ENCODE measurements at regions not wholly inside any gene's neighbourhood (a gene's known extent, or its start where the extent isn't known, plus 50 kb on each side); places are given as distances from the start of the nearest gene placed in this dataset.

DNA sequence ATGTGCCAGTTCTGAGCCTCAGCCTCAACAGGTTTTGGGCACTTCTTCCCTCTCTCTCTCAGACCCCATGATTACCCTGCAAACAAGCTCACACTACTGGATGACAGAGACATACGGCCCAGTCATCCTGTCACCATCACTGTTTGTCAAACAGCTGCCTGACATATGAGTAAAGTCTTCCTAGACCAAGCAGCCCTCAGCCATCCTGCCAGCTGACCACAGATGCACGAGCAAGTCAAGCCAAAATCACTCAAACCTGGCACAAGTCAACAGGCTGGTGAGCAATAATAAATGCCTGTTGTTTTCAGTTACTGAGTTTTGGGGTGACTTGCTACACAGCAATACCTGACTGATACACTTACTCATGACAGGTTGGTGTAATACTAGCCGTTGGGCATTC is 75.5 kb upstream of the KLF7 start:
- Histone ChIP-seq H3K9me3 (no peaks in the 10 kb centered on the region), H3K27ac (no peak overlapping the region), H3K4me1 (no peaks in the 10 kb centered on the region), H3K36me3 (no peaks in the 10 kb centered on the region), H3K4me3 (no peak overlapping the region), H3K27me3 (no peaks in the 10 kb centered on the region)
- intact Hi-C loops (cut with DNase I; ENCODE audit: low total_unique reads) = no loop called here
- TF ChIP-seq, protein P1, sequence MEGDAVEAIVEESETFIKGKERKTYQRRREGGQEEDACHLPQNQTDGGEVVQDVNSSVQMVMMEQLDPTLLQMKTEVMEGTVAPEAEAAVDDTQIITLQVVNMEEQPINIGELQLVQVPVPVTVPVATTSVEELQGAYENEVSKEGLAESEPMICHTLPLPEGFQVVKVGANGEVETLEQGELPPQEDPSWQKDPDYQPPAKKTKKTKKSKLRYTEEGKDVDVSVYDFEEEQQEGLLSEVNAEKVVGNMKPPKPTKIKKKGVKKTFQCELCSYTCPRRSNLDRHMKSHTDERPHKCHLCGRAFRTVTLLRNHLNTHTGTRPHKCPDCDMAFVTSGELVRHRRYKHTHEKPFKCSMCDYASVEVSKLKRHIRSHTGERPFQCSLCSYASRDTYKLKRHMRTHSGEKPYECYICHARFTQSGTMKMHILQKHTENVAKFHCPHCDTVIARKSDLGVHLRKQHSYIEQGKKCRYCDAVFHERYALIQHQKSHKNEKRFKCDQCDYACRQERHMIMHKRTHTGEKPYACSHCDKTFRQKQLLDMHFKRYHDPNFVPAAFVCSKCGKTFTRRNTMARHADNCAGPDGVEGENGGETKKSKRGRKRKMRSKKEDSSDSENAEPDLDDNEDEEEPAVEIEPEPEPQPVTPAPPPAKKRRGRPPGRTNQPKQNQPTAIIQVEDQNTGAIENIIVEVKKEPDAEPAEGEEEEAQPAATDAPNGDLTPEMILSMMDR (IDR thresholded peaks at IDR 0.05) = no peak
- DNase-seq (ENCODE audit: low spot score in 2 of 2) = no peak

DNA sequence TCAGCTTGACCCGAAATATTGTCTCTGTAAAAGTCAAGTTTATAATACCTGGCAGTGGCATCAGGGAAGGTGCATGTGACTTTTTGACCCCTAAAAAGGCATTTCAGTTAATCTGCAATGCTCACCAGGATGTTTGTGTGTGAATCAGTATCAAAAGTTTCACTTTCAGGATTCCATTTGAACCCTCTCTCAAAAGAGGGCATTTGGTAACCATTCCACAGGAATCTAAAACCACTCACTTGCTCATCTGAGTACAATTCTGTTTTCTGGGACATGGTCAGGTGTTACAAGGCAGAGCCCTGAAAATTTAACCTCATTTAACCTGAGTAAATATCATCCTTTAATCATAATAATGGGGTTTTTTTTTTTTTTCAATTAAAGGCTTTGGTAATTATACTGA is 77.9 kb upstream of the KLF7 start:
- no peaks in the 10 kb centered on the region for H3K36me3 ChIP-seq
- TF ChIP-seq POLR2A (IDR thresholded peaks at IDR 0.05) (no peak), POLR2AphosphoS5 (IDR thresholded peaks at IDR 0.05) (no peak)
- TF ChIP-seq, protein P1 (IDR thresholded peaks at IDR 0.05) = no peak
- no peaks in the 10 kb centered on the region for H3K9me3 ChIP-seq
- H3K4me1 ChIP-seq = no peaks in the 10 kb centered on the region
- no peak for DNase-seq (ENCODE audit: low spot score in 2 of 2)
- H3K27ac ChIP-seq = no peak overlapping the region
- H3K27me3 ChIP-seq = no peaks in the 10 kb centered on the region
- no peak overlapping the region for H3K4me3 ChIP-seq
- intact Hi-C loops (cut with DNase I; ENCODE audit: low total_unique reads) = no loop called here

DNA sequence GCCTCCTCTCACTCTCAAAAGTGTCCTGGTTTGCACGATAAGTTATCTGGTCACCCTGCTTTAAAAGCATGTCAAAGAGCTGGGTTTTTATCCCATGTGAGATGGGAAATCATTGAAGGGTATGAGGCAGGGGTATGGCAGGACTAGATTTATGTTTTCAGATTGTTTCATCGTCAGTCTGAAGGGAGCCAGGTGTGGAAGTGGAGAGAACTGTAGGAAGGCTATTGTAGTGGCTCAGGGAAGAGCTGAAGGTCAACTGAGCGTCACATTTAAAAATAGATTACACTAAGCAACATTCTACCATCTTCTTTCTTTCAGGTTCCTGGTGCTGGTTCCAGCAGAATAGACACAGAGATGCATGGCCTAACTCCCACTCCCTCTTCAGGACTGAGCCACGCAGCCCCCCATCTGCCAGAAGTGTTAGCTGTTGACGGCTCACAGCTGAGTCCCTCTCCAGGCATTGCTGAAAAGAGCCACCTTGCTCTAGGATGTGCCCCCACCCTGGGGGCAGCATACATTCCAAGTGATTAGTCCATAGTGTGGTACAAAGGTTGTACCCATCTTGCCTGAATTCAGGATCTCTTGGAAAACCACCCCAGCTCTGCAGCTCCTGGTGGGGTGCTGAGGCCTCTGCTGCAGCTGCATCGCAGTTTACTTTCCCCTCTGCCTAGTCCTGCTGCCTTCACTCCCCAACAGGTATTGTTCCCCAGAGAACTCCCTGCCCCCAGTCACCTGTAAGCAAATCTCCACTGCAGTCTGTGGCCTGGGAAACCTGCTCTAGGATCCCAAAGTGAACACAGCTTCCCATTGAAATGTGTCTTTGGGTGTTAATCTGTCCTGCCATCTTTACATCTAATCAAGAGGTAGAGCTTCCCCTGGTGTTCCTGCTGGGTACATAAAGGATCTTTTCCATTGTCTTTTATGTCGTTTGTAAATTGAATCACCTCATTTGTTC is 79.5 kb upstream of the KLF7 start:
- Histone ChIP-seq H3K4me3 (no peak overlapping the region), H3K4me1 (no peaks in the 10 kb centered on the region), H3K27ac (no peak overlapping the region), H3K9me3 (no peaks in the 10 kb centered on the region), H3K36me3 (no peaks in the 10 kb centered on the region), H3K27me3 (no peaks in the 10 kb centered on the region)
- intact Hi-C loops (cut with DNase I; ENCODE audit: low total_unique reads) = no loop called here
- TF ChIP-seq, protein P1 (IDR thresholded peaks at IDR 0.05) = no peak
- no peak for DNase-seq (ENCODE audit: low spot score in 2 of 2)

DNA sequence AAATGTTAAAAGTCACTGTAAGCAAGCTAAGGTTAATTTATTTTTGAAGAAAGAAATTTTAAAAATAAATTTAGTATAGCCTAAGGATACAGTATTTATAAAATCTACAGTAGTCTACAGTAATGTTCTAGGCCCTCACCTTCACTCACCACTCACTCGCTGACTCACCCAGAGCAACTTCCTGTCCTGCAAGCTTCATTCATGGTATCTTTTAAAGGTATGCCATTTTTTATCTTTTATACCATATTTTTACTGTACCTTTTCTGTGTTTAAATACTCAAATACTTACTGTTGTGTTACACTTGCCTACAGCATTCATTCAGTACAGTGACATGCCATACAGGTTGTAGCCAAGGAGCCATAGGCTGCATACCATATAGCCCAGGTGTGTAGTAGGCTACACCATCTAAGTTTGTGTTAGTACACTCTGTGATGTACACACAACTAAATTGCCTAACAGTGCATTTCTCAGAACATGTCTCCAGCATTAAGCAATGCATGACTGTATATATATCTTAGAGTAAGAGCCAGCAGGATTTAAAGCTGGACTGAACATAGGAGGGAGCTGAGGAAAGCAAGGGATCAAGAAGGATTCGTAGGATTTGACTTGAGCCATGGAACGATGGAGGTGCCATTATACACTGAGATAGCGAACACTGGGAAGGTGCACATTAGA is 83.1 kb upstream of the KLF7 start:
- no peak overlapping the region for H3K27ac ChIP-seq
- H3K4me3 ChIP-seq = no peak overlapping the region
- DNase-seq (ENCODE audit: low spot score in 2 of 2) = no peak
- H3K9me3 ChIP-seq = no peaks in the 10 kb centered on the region
- H3K4me1 ChIP-seq = no peaks in the 10 kb centered on the region
- TF ChIP-seq, protein P1 (IDR thresholded peaks at IDR 0.05) = no peak
- TF ChIP-seq POLR2AphosphoS5 (IDR thresholded peaks at IDR 0.05) (no peak), POLR2A (IDR thresholded peaks at IDR 0.05) (no peak)
- intact Hi-C loops (cut with DNase I; ENCODE audit: low total_unique reads) = no loop called here
- no peaks in the 10 kb centered on the region for H3K27me3 ChIP-seq
- no peaks in the 10 kb centered on the region for H3K36me3 ChIP-seq

DNA sequence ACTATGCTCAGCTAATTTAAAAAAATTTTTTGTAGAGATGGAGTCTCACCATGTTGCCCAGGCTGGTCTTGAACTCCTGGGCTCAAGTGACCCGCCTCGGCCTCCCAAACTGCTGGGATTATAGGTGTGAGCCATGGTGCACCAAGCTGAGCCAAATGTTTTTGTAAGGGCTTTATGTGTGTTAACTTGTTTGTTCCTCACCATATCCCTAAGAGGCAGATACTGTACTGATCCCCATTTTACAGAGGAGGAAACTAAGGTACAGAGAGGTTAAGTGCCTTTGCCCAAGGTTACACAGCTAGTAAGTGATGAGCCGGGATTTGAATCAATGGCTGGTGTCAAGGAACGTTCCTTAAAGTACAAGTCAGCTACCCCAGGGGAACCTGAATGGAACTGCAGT is 85.3 kb upstream of the KLF7 start:
- Histone ChIP-seq H3K9me3 (no peaks in the 10 kb centered on the region), H3K36me3 (no peaks in the 10 kb centered on the region), H3K27me3 (no peaks in the 10 kb centered on the region), H3K27ac (no peak overlapping the region), H3K4me1 (no peaks in the 10 kb centered on the region), H3K4me3 (no peak overlapping the region)
- TF ChIP-seq POLR2AphosphoS5 (IDR thresholded peaks at IDR 0.05) (no peak), POLR2A (IDR thresholded peaks at IDR 0.05) (no peak)
- TF ChIP-seq, protein P1 (IDR thresholded peaks at IDR 0.05) = no peak
- intact Hi-C loops (cut with DNase I; ENCODE audit: low total_unique reads) = no loop called here
- no peak for DNase-seq (ENCODE audit: low spot score in 2 of 2)

Data from breast epithelium (tissue), 4 donors.